GM18868 (cell line): ENCODE measurements at regions not wholly inside any gene's neighbourhood (a gene's known extent, or its start where the extent isn't known, plus 50 kb on each side); places are given as distances from the start of the nearest gene placed in this dataset.

Experiments
- ATAC-seq: cut with Tn5 transposase; IDR thresholded peaks from one replicate; pipeline ENCODE4 v1.9.1; 2021; ENCODE audit warnings: mild to moderate bottlenecking, moderate library complexity; ENCODE audit not compliant: unreplicated experiment

- no peak for ATAC-seq
Measured at GRCh38 chr17:70774339-70775117, 605.2 kb downstream of the KCNJ2 start.

GRCh38 chr17:70775679-70776078, 606.3 kb downstream of the KCNJ2 start:
- no peak for ATAC-seq

GRCh38 chr17:70776441-70776840, 607.1 kb downstream of the KCNJ2 start:
- no peak for ATAC-seq

- ATAC-seq, result no peak
Measured at GRCh38 chr17:70780031-70780430, 610.7 kb downstream of the KCNJ2 start.

GRCh38 chr17:70786081-70786480, 616.7 kb downstream of the KCNJ2 start:
- ATAC-seq, result no peak

- no peak for ATAC-seq
Measured at GRCh38 chr17:70787721-70788300, 618.5 kb downstream of the KCNJ2 start.

GRCh38 chr17:70791748-70792443, 622.6 kb downstream of the KCNJ2 start:
- ATAC-seq, result no peak

GRCh38 chr17:70794738-70795137, 625.4 kb downstream of the KCNJ2 start:
- no peak for ATAC-seq

- ATAC-seq, result no peak
Measured at GRCh38 chr17:70795620-70796019, 626.3 kb downstream of the KCNJ2 start.

- no peak for ATAC-seq
Measured at GRCh38 chr17:70796757-70797156, 627.4 kb downstream of the KCNJ2 start.

- no peak for ATAC-seq
Measured at GRCh38 chr17:70797166-70797565, 627.8 kb downstream of the KCNJ2 start.

- ATAC-seq, result no peak
Measured at GRCh38 chr17:70804161-70804560, 634.8 kb downstream of the KCNJ2 start.

GRCh38 chr17:70808596-70808995, 639.3 kb downstream of the KCNJ2 start:
- no peak for ATAC-seq

- no peak for ATAC-seq
Measured at GRCh38 chr17:70810609-70811008, 641.3 kb downstream of the KCNJ2 start.

GRCh38 chr17:70813355-70813930, 644.1 kb downstream of the KCNJ2 start:
- no peak for ATAC-seq

- no peak for ATAC-seq
Measured at GRCh38 chr17:70819183-70819582, 649.9 kb downstream of the KCNJ2 start.

GRCh38 chr17:70820276-70820675, 650.9 kb downstream of the KCNJ2 start:
- ATAC-seq, result no peak

GRCh38 chr17:70825321-70826125, 656.2 kb downstream of the KCNJ2 start:
- no peak for ATAC-seq

GRCh38 chr17:70829876-70830275, 660.5 kb downstream of the KCNJ2 start:
- ATAC-seq, result no peak

GRCh38 chr17:70834039-70834438, 664.7 kb downstream of the KCNJ2 start:
- ATAC-seq, result no peak

- ATAC-seq, result no peak
Measured at GRCh38 chr17:70848785-70849184, 679.5 kb downstream of the KCNJ2 start.
